ENCODE measurements at regions not wholly inside any gene's neighbourhood (a gene's known extent, or its start where the extent isn't known, plus 50 kb on each side); places are given as distances from the start of the nearest gene placed in this dataset.

DNA sequence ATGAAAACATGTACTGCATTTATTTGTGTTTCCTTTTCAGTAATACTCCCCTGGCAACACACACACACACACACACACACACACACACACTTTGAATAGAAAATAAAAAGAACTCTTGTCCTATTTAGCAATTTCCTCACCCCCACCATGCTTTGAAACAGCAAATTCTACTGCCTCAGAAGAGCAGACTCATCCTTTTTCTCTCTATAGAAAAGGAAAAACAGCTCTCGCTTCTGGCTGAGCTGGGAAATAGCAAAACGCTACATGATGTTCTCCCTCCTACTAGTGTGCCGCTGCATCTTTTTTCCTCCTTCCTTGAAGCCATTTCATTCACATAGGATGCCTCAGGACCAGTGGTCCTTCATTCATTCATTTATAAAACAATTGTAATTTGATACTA, 453.6 kb downstream of the CSNK1G3 start:
- Histone ChIP-seq H3K4me1 (no peaks in the 10 kb centered on the region), H3K36me3 (no peaks in the 10 kb centered on the region), H3K27ac (no peak overlapping the region), H3K27me3 (no peaks in the 10 kb centered on the region), H3K9me3 (no peaks in the 10 kb centered on the region), H3K4me3 (no peak overlapping the region)
- ATAC-seq (no peak), FAIRE-seq (no peak), DNase-seq (no peak)
- TF ChIP-seq, protein P1, sequence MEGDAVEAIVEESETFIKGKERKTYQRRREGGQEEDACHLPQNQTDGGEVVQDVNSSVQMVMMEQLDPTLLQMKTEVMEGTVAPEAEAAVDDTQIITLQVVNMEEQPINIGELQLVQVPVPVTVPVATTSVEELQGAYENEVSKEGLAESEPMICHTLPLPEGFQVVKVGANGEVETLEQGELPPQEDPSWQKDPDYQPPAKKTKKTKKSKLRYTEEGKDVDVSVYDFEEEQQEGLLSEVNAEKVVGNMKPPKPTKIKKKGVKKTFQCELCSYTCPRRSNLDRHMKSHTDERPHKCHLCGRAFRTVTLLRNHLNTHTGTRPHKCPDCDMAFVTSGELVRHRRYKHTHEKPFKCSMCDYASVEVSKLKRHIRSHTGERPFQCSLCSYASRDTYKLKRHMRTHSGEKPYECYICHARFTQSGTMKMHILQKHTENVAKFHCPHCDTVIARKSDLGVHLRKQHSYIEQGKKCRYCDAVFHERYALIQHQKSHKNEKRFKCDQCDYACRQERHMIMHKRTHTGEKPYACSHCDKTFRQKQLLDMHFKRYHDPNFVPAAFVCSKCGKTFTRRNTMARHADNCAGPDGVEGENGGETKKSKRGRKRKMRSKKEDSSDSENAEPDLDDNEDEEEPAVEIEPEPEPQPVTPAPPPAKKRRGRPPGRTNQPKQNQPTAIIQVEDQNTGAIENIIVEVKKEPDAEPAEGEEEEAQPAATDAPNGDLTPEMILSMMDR (IDR thresholded peaks at IDR 0.05), result no peak
- 97 to 100% methylated on average over 3 of the region's 3 CpGs for WGBS, 2 donors
- intact Hi-C loops (cut with DNase I), result no loop called here

DNA sequence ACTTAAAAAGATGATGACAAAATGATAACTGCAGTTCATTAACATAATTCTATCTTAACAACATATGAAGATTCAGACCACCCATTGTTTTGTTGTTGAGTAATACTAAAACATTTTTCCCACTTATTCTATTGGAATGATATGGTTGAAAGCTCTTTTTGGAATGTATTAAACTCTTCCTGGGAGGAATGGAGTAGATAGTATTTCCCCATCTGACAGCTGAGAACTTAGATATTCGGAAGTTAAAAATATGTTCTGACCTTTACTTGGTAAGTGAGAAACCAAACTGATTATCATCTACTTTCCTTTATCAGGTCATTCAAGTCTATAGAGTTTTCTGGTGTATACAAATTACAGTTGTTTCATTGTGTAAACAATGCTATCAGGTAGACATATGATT, 452.9 kb downstream of the CSNK1G3 start:
- H3K4me1 ChIP-seq, result no peaks in the 10 kb centered on the region
- DNase-seq (no peak), ATAC-seq (no peak), FAIRE-seq (no peak)
- no peaks in the 10 kb centered on the region for H3K36me3 ChIP-seq
- H3K27me3 ChIP-seq, result no peaks in the 10 kb centered on the region
- no peaks in the 10 kb centered on the region for H3K9me3 ChIP-seq
- H3K27ac ChIP-seq, result no peak overlapping the region
- H3K4me3 ChIP-seq, result no peak overlapping the region
- 86 to 88% methylated on average over 1 of the region's 1 CpG for WGBS, 2 donors
- intact Hi-C loops (cut with DNase I), result no loop called here
- TF ChIP-seq, protein P1 (IDR thresholded peaks at IDR 0.05), result no peak

DNA sequence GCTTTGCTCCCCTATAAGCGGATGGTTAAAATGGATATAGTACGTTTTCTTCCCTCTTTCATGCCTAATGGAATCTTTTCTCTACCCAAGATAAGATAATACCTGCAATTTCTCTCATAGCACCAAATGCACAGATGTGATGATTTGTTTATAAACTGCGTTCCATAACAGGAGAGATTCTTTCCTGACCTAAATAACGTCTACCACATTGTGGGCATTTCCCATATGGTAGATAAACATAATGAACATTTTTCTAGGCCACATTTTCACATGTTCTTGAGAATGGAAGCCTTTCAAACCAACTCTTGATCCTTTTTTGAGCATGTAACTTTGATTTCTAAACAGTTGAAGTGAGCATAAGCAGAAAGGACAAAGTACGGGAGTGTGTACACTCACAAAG, 448.5 kb downstream of the CSNK1G3 start:
- FAIRE-seq, result no peak

DNA sequence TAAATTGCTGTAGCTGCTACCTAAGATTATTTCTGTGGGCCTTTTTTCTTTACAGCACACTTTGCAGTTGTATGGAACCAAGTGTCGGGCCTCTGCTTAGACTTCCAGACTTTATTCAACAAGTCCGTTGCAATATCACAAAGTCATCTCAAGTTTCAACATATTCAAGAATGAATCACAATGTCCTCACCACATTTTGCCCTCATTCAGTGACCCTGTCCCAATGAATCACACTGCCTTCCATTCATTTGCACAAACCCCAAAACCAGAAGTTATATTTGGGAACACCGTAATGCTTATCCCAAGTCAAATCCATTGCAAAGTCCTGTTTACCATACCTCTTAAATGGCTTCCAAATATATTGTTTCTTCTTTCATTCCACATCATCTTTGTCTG, 439.6 kb downstream of the CSNK1G3 start:
- DNase-seq (no peak), ATAC-seq (peak in 1 of 4 donors; percentile 53), FAIRE-seq (no peak)
- Histone ChIP-seq H3K4me1 (no peaks in the 10 kb centered on the region), H3K27me3 (no peaks in the 10 kb centered on the region), H3K4me3 (no peak overlapping the region), H3K27ac (no peak overlapping the region), H3K36me3 (no peaks in the 10 kb centered on the region), H3K9me3 (no peaks in the 10 kb centered on the region)
- TF ChIP-seq, protein P1 (IDR thresholded peaks at IDR 0.05), result no peak
- WGBS, 2 donors, result 79 to 88% methylated on average over 3 of the region's 3 CpGs
- intact Hi-C loops (cut with DNase I), result no loop called here

More for the DNA sequence above, 448.5 kb downstream of the CSNK1G3 start:
- DNase-seq, result no peak
- intact Hi-C loops (cut with DNase I), result no loop called here
- Histone ChIP-seq H3K27me3 (no peaks in the 10 kb centered on the region), H3K9me3 (no peaks in the 10 kb centered on the region), H3K36me3 (no peaks in the 10 kb centered on the region), H3K27ac (no peak overlapping the region), H3K4me3 (no peak overlapping the region), H3K4me1 (no peaks in the 10 kb centered on the region)
- ATAC-seq, result no peak
- 76 to 81% methylated on average over 5 of the region's 5 CpGs for WGBS, 2 donors
- TF ChIP-seq, protein P1 (IDR thresholded peaks at IDR 0.05), result no peak

DNA sequence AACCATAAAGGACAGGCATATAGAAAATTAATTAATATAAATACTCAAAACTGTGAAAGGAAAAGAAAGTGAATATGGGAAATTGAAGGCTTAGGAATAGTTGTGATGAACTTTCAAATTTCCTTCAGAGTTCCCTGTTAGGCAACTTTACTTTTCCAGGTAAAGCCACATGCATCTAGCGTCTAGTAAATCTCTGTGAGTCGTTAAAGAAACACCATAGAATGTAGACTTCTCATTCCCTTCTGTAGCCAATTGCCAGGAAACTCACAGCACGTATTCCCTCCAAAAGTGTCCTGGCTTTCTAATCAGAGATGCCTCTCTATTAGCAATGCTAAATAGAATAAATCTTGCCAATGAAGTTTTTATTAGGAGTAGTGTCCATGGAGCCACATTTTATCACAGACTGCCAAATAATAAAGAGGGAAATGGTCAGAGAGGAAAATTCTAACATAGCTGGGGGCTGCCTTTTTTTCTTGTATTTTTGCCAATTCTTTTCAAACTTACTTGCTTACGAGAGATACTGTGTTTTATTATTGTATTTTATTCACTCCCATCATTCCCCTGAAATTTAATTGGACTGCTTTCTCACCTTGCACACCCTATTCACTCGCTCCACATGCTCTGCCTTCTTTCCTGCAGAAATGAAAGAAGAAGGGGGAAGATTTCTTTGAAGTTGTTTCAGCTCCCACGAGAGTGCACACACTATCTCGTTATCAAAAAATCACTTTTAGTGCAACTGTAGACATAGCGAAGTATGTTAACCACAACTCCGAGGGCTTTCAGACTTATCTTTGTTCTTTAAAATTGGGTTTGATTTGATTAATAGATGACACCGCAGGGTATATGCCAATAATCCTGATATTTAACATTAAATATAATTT, 439.0 kb downstream of the CSNK1G3 start:
- H3K27ac ChIP-seq, result no peak overlapping the region

More for the DNA sequence above, 439.0 kb downstream of the CSNK1G3 start:
- WGBS, 2 donors, result 84 to 90% methylated on average over 10 of the region's 10 CpGs
- DNase-seq, result no peak
- Histone ChIP-seq H3K36me3 (no peaks in the 10 kb centered on the region), H3K9me3 (no peaks in the 10 kb centered on the region), H3K27me3 (no peaks in the 10 kb centered on the region), H3K4me3 (no peak overlapping the region), H3K4me1 (no peaks in the 10 kb centered on the region)
- ATAC-seq, result no peak
- no peak for FAIRE-seq
- TF ChIP-seq, protein P1 (IDR thresholded peaks at IDR 0.05), result no peak
- intact Hi-C loops (cut with DNase I), result no loop called here
